ENCODE measurements at regions not wholly inside any gene's neighbourhood (a gene's known extent, or its start where the extent isn't known, plus 50 kb on each side); places are given as distances from the start of the nearest gene placed in this dataset.
A peak's percentile ranks its signal among the peaks of the same experiment; 100 is the strongest.

DNA sequence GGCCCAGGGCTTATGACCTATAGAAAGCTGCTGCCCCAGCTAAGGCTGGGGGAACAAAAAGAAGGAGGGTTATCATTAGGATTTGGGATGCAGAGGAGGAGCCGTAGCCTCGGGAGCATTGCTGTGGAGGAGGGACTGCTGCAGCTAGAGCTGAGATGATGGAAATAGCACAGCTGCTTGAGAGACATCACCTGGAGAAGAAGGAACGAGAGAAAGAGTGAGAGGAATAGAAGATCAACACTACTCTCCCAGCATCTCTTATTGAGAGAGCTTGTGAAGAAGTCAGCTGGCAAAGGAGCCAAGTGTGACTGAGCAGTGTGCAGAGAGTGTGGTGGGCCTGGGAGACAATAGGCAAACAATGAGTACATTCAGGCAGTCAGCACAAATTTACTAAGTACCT lies 100.7 kb upstream of the PLET1 start:
- H3K27me3 ChIP-seq (replicated peaks; ENCODE audit: control insufficient read depth, insufficient read depth, low read length), result no peaks in the 10 kb centered on the region
- no peaks in the 10 kb centered on the region for H3K36me3 ChIP-seq (ENCODE audit: control insufficient read depth, insufficient read depth, low read length, severe bottlenecking)

DNA sequence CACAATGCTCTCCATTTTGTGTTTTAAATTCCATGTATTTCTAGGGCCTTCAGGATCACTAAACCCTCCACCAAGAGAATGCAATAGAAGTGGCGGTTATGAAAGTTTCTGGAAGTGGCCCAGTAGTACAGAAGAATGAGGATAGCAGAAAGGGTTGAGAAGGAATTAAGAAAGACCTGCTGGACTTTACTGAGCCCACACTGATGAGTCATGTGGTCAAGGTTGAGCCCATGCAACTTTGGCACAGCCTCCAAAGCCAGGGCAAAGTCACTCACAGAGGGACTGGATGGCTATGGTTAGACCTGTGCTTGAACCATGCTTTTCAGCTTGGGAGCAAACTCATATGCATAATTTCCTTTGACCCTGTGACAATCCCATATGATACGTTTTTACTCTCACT lies 102.9 kb upstream of the PLET1 start:
- no peak overlapping the region for H3K4me3 ChIP-seq (ENCODE audit: low read length)

More for the DNA sequence above, 100.7 kb upstream of the PLET1 start:
- H3K9me3 ChIP-seq (ENCODE audit: control insufficient read depth, low read length), result no peaks in the 10 kb centered on the region
- no peak overlapping the region for H3K4me3 ChIP-seq (ENCODE audit: low read length)
- H3K4me1 ChIP-seq (ENCODE audit: control insufficient read depth, insufficient read depth, low read length), result peaks cover 12% of the 10 kb centered on the region
- H3K9ac ChIP-seq (ENCODE audit: low read length), result no peak overlapping the region
- DNase-seq (ENCODE audit: low read depth), result no peak

DNA sequence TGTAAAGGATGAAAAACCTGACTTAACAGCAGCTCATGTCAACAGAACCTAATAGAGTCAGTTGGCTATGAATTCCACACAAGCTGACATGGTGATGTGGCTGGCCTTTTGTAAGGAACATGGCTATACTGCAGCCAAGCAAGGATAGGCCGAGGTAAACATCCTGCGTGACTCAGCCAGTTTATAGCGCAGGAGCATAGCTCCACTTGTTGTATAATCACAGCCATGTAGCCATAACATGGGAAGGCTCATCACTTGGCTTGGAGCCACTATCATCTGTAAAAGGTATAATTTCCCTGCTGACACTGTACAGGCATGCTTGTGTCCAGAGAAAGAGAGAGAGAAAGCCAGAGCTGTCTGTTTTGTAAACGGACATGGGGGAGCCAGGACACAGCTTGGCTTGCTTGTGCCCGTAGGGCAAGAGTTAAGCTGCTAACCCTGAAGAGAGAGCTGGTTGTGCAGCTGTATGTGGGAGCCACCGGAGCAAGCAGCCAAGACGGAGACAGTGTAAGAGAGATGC lies 104.4 kb upstream of the PLET1 start:
- no peak overlapping the region for H3K4me3 ChIP-seq (ENCODE audit: low read length)
- H3K9me3 ChIP-seq (ENCODE audit: control insufficient read depth, low read length), result no peaks in the 10 kb centered on the region
- H3K4me1 ChIP-seq (ENCODE audit: control insufficient read depth, insufficient read depth, low read length), result peaks cover 12% of the 10 kb centered on the region
- no peak overlapping the region for H3K9ac ChIP-seq (ENCODE audit: low read length)
- H3K36me3 ChIP-seq (ENCODE audit: control insufficient read depth, insufficient read depth, low read length, severe bottlenecking), result no peaks in the 10 kb centered on the region
- H3K27me3 ChIP-seq (replicated peaks; ENCODE audit: control insufficient read depth, insufficient read depth, low read length), result no peaks in the 10 kb centered on the region
- DNase-seq (ENCODE audit: low read depth), result peak; percentile 63

More for the DNA sequence above, 102.9 kb upstream of the PLET1 start:
- DNase-seq (ENCODE audit: low read depth), result peak; percentile 40
- Histone ChIP-seq H3K27me3 (replicated peaks; ENCODE audit: control insufficient read depth, insufficient read depth, low read length) (no peaks in the 10 kb centered on the region), H3K9me3 (ENCODE audit: control insufficient read depth, low read length) (no peaks in the 10 kb centered on the region), H3K9ac (ENCODE audit: low read length) (no peak overlapping the region), H3K4me1 (ENCODE audit: control insufficient read depth, insufficient read depth, low read length) (peaks cover 12% of the 10 kb centered on the region), H3K36me3 (ENCODE audit: control insufficient read depth, insufficient read depth, low read length, severe bottlenecking) (no peaks in the 10 kb centered on the region)

DNA sequence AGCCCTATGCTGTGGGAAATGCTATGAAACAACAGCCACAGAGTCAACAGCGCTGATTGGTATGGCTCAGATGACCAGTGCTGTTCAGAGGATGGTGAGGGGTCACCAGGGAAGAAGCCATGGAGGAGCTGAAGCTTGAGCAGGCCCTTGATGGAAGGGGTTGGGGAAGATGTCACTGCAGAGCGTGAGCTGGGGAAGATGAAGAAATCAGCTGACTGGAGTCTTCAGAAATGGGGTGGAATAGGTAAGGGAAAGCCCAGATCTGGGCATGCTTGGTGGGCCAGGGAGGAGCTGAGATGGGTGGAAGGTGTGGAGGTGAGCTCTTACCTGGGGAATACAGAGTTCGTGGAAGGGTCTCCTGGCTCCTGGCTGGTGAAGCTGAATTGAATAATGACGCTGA lies 105.4 kb upstream of the PLET1 start:
- peaks cover 12% of the 10 kb centered on the region for H3K4me1 ChIP-seq (ENCODE audit: control insufficient read depth, insufficient read depth, low read length)
- no peak overlapping the region for H3K9ac ChIP-seq (ENCODE audit: low read length)
- no peaks in the 10 kb centered on the region for H3K9me3 ChIP-seq (ENCODE audit: control insufficient read depth, low read length)
- no peaks in the 10 kb centered on the region for H3K27me3 ChIP-seq (replicated peaks; ENCODE audit: control insufficient read depth, insufficient read depth, low read length)
- DNase-seq (ENCODE audit: low read depth), result no peak
- H3K36me3 ChIP-seq (ENCODE audit: control insufficient read depth, insufficient read depth, low read length, severe bottlenecking), result no peaks in the 10 kb centered on the region
- H3K4me3 ChIP-seq (ENCODE audit: low read length), result no peak overlapping the region

DNA sequence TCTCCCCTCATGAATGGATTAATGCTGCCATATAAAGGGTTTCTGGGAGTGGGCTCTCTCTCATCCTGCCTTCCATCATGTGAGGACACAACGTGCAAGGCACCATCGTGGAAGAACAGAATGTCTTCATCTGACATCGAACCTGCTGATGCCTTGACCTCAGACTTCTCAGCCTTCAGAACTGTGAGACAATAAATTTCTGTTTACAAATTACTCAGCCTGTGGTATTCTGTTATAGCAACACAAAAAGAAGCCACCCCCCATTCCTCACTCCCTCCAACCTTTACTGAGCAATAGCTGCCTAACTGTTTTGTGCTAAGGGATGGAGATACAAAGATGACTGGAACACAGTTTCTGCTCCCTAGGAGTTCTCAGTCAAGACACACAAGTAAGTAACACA lies 106.1 kb upstream of the PLET1 start:
- no peak for DNase-seq (ENCODE audit: low read depth)
- Histone ChIP-seq H3K9me3 (ENCODE audit: control insufficient read depth, low read length) (no peaks in the 10 kb centered on the region), H3K9ac (ENCODE audit: low read length) (no peak overlapping the region), H3K4me1 (ENCODE audit: control insufficient read depth, insufficient read depth, low read length) (peaks cover 12% of the 10 kb centered on the region), H3K36me3 (ENCODE audit: control insufficient read depth, insufficient read depth, low read length, severe bottlenecking) (no peaks in the 10 kb centered on the region), H3K27me3 (replicated peaks; ENCODE audit: control insufficient read depth, insufficient read depth, low read length) (no peaks in the 10 kb centered on the region), H3K4me3 (ENCODE audit: low read length) (no peak overlapping the region)

DNA sequence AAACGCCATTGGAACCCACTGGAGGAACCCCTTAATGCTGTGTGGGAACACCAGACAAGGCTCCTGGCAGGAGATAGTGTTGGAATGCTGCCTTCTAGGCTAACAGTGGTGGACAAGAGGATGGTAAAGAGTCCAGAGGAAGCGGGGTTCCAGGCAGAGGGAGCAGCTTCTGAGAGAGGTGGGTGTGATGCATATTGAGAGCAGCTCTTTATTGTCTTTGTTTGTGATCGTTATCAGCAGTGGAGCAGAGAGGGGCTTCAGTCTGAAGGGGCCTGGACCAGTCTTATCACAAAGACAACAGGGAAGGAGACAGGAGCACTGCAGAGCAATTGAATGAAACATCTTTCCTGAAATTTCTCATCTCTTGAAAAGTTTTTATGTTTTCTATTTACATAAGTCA lies 106.8 kb upstream of the PLET1 start:
- no peak for DNase-seq (ENCODE audit: low read depth)
- Histone ChIP-seq H3K4me1 (ENCODE audit: control insufficient read depth, insufficient read depth, low read length) (peaks cover 12% of the 10 kb centered on the region), H3K4me3 (ENCODE audit: low read length) (no peak overlapping the region), H3K36me3 (ENCODE audit: control insufficient read depth, insufficient read depth, low read length, severe bottlenecking) (no peaks in the 10 kb centered on the region), H3K27me3 (replicated peaks; ENCODE audit: control insufficient read depth, insufficient read depth, low read length) (no peaks in the 10 kb centered on the region), H3K9ac (ENCODE audit: low read length) (no peak overlapping the region), H3K9me3 (ENCODE audit: control insufficient read depth, low read length) (no peaks in the 10 kb centered on the region)

DNA sequence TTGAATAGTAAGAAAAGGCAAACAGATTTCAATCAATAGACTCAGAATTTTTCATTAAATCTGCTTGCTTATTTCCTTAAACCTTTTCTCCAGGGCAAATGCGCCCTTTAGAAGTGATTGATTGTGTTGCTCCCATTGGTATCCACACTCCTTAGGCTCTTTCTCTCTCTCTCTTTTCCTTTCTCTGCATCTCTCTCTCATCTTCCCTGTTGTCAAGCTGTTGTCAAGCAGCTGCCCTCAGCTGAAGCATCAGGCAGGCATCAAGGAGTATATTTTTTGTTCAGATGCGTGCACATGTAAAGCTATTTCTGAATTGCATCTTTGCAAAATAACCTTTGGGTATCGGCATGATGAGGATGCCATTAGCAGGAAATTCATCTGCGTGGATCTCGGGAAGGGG lies 107.2 kb upstream of the PLET1 start:
- Histone ChIP-seq H3K36me3 (ENCODE audit: control insufficient read depth, insufficient read depth, low read length, severe bottlenecking) (no peaks in the 10 kb centered on the region), H3K9me3 (ENCODE audit: control insufficient read depth, low read length) (no peaks in the 10 kb centered on the region), H3K9ac (ENCODE audit: low read length) (no peak overlapping the region), H3K4me1 (ENCODE audit: control insufficient read depth, insufficient read depth, low read length) (peaks cover 12% of the 10 kb centered on the region), H3K27me3 (replicated peaks; ENCODE audit: control insufficient read depth, insufficient read depth, low read length) (no peaks in the 10 kb centered on the region), H3K4me3 (ENCODE audit: low read length) (no peak overlapping the region)
- no peak for DNase-seq (ENCODE audit: low read depth)

DNA sequence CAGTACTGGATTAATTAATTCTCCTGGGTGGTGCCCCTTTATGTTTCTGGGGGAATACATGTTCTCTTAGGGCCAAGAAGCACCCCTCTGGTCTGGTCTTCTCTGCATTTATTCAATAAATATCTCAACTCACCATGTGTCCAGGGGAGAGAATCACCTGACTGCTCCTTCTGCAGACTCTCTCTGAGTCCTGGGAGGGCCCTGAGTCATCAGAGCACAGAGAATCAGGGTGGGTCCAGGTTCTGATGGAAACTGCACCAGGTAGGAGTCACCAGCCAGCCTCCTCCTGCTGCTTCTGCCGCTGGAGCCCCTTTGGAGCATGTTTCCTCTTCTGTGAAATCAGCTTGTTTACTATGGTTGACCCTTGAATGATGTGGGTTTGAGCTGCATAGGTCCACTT lies 107.7 kb upstream of the PLET1 start:
- H3K4me1 ChIP-seq (ENCODE audit: control insufficient read depth, insufficient read depth, low read length), result peaks cover 8% of the 10 kb centered on the region
- H3K9me3 ChIP-seq (ENCODE audit: control insufficient read depth, low read length), result no peaks in the 10 kb centered on the region
- no peak overlapping the region for H3K9ac ChIP-seq (ENCODE audit: low read length)
- no peak for DNase-seq (ENCODE audit: low read depth)
- H3K27me3 ChIP-seq (replicated peaks; ENCODE audit: control insufficient read depth, insufficient read depth, low read length), result no peaks in the 10 kb centered on the region
- H3K4me3 ChIP-seq (ENCODE audit: low read length), result no peak overlapping the region
- no peaks in the 10 kb centered on the region for H3K36me3 ChIP-seq (ENCODE audit: control insufficient read depth, insufficient read depth, low read length, severe bottlenecking)

DNA sequence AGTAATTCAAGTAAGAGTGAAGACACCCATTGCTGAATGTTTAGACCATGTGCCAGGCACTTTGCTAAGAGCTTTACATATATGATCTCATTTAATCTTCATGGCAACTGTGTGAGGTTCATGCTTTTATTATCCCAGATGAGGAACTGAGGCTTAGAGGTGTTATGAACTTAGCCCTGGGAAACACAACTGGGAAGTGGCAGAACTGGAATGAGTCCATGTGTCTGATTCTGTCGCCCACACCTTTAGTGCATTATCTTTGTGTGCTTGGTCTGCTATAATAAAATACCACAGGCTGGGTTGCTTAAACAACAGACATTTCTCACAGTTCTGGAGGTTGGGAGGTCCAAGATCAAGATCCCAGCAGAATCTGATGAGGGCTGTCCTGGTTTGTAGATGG lies 108.7 kb upstream of the PLET1 start:
- Histone ChIP-seq H3K36me3 (ENCODE audit: control insufficient read depth, insufficient read depth, low read length, severe bottlenecking) (no peaks in the 10 kb centered on the region), H3K4me3 (ENCODE audit: low read length) (no peak overlapping the region), H3K9ac (ENCODE audit: low read length) (no peak overlapping the region), H3K27me3 (replicated peaks; ENCODE audit: control insufficient read depth, insufficient read depth, low read length) (no peaks in the 10 kb centered on the region), H3K4me1 (ENCODE audit: control insufficient read depth, insufficient read depth, low read length) (no peaks in the 10 kb centered on the region), H3K9me3 (ENCODE audit: control insufficient read depth, low read length) (no peaks in the 10 kb centered on the region)
- DNase-seq (ENCODE audit: low read depth), result no peak

DNA sequence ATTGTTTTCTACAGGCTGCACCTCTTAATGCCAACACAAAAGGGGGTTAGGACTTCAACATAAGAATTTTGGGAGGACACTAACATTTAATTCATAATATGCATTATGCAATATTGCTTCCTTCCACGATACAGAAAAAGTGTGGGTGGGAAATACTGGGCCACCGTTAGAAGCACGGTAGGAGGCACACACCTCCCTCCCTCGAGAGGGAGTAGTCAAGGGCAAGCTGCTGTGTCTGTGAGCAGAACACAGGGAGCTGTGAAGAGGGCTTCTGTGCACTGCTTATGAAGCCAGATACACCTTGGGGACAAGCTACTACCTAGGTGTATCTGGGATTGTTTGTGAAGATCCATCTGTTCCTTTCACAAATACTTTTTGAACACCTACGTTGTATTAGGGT lies 109.3 kb upstream of the PLET1 start:
- no peaks in the 10 kb centered on the region for H3K9me3 ChIP-seq (ENCODE audit: control insufficient read depth, low read length)
- H3K27me3 ChIP-seq (replicated peaks; ENCODE audit: control insufficient read depth, insufficient read depth, low read length), result no peaks in the 10 kb centered on the region
- no peak for DNase-seq (ENCODE audit: low read depth)
- H3K4me1 ChIP-seq (ENCODE audit: control insufficient read depth, insufficient read depth, low read length), result no peaks in the 10 kb centered on the region
- H3K9ac ChIP-seq (ENCODE audit: low read length), result no peak overlapping the region
- H3K4me3 ChIP-seq (ENCODE audit: low read length), result no peak overlapping the region
- H3K36me3 ChIP-seq (ENCODE audit: control insufficient read depth, insufficient read depth, low read length, severe bottlenecking), result no peaks in the 10 kb centered on the region

DNA sequence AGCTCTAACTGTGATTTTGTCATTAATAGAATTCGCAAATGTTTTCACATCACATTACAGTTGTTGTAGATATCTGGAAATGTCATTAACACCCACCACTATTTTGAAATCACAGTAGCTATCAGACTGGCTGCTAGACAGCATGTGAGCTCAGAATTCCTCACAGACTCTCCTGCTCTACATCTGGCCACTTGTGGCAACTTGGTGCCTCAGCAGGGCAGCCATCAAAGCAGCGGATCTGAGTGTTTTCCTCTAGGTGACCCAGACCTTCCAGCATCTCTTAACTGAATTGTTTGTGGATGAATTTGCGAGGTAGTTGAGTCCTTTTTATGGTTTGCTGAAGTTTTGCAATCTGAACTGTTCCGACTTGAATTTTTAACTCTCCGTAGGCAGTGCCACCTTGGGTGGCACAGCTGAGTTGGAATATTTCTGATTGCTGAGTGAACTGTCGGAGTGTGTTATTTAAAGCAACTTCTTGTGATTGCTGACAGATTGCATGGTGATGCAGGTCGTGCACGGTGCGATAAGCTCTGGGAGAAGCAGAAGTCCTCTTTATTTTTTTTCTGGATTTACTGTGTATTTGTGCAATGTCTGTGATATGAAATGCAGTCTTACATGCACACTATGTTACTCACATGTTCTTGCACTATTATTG lies 114.0 kb upstream of the PLET1 start:
- Histone ChIP-seq H3K4me1 (ENCODE audit: control insufficient read depth, insufficient read depth, low read length) (no peaks in the 10 kb centered on the region), H3K36me3 (ENCODE audit: control insufficient read depth, insufficient read depth, low read length, severe bottlenecking) (no peaks in the 10 kb centered on the region), H3K9ac (ENCODE audit: low read length) (no peak overlapping the region), H3K4me3 (ENCODE audit: low read length) (no peak overlapping the region), H3K27me3 (replicated peaks; ENCODE audit: control insufficient read depth, insufficient read depth, low read length) (no peaks in the 10 kb centered on the region), H3K9me3 (ENCODE audit: control insufficient read depth, low read length) (no peaks in the 10 kb centered on the region)
- DNase-seq (ENCODE audit: low read depth), result no peak

DNA sequence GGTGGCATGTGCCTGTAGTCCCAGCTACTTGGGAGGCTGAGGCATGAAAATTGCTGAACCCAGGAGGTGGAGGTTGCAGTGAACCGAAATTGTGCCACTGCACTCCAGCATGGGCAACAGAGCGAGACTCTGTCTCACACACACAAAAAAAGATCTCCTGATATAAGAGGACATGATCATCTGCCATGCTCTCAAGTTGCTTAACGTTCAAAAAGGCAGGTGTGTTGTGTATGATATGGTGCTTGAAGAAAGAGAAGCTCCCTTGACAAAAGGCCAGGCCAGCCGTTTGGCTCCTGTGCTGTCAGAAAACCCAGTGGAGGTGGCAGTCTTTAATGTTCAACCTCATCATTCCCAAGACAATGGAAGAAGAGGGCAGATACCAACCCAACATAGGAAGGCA lies 117.3 kb upstream of the PLET1 start:
- no peaks in the 10 kb centered on the region for H3K9me3 ChIP-seq (ENCODE audit: control insufficient read depth, low read length)
- no peaks in the 10 kb centered on the region for H3K36me3 ChIP-seq (ENCODE audit: control insufficient read depth, insufficient read depth, low read length, severe bottlenecking)
- no peaks in the 10 kb centered on the region for H3K4me1 ChIP-seq (ENCODE audit: control insufficient read depth, insufficient read depth, low read length)
- no peak overlapping the region for H3K9ac ChIP-seq (ENCODE audit: low read length)
- no peaks in the 10 kb centered on the region for H3K27me3 ChIP-seq (replicated peaks; ENCODE audit: control insufficient read depth, insufficient read depth, low read length)
- DNase-seq (ENCODE audit: low read depth), result no peak
- no peak overlapping the region for H3K4me3 ChIP-seq (ENCODE audit: low read length)

All from adipocyte (in vitro differentiated cells).